Amniotic epithelial cell (primary cell): ENCODE measurements at regions not wholly inside any gene's neighbourhood (a gene's known extent, or its start where the extent isn't known, plus 50 kb on each side); places are given as distances from the start of the nearest gene placed in this dataset.
"Not testable (repeated sequence)": the region's sequence is repeated elsewhere in the genome, so short reads cannot be mapped to it uniquely, and the experiment has no call there.

Source experiments
- DNase-seq: peaks from one replicate; pipeline ENCODE4 v3.0.0-alpha.2; 2010; ENCODE audit warnings: low read depth

DNA sequence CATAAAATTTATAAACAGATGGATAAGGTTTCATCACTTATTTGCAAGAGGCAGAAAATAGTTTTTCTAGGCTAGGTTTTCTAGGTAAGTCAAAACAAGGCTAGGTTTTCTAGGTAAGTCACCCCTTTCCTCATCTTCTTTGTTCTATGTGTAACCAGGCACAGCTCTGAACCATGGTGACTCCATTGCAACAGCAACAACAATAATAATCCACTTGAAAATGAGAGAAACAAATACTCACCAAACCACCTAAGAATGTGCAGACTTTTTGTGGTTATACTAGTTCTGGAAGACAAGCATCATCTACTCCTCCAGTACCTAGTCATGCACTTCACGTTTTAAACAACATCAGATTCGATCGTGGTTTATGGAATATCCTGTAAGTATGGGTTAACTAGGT, 237.4 kb upstream of the ACVR2A start:
- DNase-seq: peak; percentile 14

GRCh38 chr2:147603876-147604275, 241.0 kb upstream of the ACVR2A start:
- DNase-seq: no peak

- peak; percentile 43 for DNase-seq
Observed at GRCh38 chr2:147603447-147603846, 241.4 kb upstream of the ACVR2A start.

DNA sequence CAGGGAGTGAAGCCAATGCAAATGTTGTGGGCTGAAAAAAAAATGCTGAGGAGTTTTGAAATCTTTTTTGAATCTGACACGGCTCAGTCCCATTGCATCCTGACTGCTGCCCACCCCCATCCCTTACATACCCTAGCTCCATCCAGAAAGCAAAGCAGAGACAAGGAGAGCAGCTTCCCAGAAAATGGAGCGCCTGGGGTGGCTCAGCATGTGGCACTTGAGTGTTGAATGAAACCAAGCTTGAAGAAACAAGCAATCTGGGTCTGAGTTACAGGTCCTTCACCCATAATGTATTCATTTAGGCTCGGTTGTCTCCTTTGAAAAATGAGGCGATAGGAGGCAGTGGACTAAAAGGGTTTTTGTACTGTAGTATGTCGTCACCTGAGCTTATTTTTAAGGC, 244.2 kb upstream of the ACVR2A start:
- no peak for DNase-seq

DNA sequence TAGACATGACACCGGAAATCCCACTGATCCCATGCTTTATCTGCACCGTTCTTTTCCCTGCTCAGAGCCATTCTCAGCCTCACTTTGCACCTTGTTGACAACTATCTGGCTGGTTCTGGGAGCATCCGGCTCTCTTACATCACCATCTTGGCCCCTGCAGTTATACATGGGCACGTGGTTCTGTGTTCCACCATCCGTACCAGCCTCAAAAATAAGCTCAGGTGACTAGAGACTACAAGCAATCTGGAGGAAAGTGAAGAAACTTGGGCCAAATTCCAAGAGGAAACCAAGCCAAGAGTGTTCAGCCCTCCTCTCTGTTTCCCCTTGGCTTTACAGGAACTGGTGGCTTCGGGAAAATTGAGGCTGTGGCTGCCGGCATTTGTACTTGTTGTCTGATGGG, 244.6 kb upstream of the ACVR2A start:
- peak; percentile 37 for DNase-seq

GRCh38 chr2:147595200-147595599, 249.6 kb upstream of the ACVR2A start:
- DNase-seq: no peak

GRCh38 chr2:147594038-147594437, 250.8 kb upstream of the ACVR2A start:
- DNase-seq: no peak

DNA sequence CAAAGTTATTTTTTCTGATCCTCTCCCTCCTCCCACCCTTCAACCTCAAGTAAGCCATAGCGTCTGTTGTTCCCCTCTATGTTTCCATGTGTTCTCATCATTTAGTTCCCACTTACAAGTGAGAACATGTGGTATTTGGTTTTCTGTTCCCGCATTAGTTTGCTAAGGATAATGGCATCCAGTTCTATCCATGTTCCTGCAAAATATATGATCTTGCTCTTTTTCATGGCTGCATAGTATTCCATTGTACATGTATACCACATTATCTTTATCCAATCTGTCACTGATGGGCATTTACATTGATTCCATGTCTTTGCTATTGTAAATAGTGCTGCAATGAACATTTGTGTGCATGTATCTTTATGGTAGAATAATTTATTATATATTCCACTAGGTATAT, 252.0 kb upstream of the ACVR2A start:
- DNase-seq: not testable (repeated sequence)

DNA sequence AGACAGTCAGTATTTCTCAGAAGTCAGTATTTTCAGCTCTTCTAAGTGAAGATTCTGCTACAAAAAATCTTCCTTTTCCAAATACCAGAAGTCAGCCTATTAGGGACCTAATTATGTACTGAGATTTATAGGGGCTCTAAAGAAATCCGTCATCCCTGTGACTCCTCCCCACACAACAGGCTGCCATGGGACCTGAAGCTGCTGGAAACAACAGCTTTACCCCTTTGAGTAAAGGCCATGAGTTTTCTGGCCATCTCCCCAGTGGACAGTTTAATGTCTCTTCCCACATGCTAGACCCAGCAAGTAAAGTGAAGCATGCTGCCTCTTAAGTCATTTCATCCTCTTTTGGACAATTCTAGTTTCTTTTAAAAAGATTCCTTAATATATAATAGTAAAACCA, 255.7 kb upstream of the ACVR2A start:
- no peak for DNase-seq

DNA sequence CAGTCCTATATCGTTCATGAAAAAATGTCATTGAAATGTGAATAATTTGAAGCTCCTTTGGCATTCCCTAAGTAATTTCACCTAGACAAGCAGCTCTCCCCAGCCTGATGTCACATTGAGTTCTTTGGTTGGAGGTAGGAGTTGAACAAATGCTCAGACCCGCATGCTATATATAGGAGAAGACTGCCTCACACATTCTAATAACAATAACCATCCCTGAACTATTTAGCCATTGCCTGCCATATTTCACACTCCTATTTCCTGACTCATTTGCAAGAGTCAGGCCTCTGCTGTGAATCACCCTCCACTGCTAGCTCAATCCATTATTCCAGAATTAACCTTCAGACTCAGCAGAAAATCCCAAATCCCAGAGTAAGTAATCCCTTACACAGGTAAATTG, 256.6 kb upstream of the ACVR2A start:
- DNase-seq: peak; percentile 70

- DNase-seq: no peak
Observed at GRCh38 chr2:147578529-147578928, 266.3 kb upstream of the ACVR2A start.

DNA sequence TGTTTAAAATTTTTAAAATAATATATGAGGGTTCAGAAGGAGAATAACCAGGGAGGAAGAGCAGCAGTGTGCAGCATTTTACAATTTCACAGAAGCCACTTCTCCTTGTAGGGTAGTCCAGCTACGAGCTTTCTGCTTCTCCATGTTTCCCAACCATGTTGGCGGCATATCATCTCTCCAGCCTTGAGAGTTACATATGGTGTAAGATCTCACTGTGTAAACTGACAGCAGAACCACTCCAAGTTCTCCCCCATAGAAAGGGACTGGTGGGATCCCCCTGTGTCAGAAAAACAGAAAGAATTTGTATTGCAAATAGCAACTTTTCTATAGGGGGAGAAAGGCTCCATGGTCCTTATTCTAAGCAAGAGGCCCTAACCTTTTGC, 266.8 kb upstream of the ACVR2A start:
- no peak for DNase-seq

DNA sequence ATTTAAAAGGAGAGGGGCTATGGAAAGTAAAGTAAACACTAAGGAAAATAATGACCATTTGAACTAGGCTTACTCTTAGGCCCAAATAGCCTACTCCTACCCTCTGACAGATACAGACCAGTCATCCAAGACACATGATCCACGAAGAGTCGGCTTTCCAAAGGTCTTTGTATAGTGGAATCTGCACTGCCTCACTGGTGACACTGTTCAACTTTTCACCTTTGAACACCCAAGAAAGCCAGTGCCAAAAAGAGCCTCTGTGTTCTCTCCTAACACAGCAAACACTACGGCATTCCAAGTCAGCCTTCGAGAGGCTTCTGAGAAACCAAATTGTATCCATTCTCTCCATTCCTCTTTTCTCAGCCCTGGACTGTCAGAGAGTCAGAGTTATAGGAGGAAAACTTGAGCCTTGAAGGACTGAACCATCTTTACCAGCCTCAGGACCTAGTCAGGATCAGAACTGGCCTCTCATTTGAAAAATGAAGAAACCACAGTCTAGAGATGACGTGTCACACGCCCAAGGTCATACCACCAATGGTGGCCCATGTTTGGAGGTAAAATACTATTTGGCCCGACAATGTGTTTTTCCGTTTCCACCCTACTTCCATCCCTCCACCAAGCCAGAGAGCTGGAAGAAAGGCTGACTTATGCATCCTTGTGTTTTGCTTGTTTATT, 267.4 kb upstream of the ACVR2A start:
- no peak for DNase-seq

GRCh38 chr2:147575106-147575505, 269.7 kb upstream of the ACVR2A start:
- no peak for DNase-seq

GRCh38 chr2:147572622-147573021, 272.2 kb upstream of the ACVR2A start:
- no peak for DNase-seq

DNA sequence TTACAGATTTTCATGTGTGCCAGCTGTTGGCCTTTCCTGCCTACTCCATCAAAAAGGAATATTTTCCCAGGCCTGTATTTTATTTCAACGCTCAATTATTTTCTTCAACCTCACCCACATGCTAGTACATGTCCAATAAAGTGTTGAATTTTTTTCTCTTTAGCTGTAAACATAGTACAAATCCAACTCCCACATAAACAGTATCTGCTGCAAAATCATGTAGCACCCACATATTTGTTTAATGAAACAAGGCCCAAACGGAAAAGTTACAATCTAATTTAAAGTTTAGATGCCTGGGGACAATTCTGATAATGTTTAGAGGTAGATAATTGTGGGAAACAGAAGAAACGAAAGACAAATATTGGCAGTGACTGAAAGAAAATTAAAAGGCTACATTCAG, 275.4 kb upstream of the ACVR2A start:
- no peak for DNase-seq

DNA sequence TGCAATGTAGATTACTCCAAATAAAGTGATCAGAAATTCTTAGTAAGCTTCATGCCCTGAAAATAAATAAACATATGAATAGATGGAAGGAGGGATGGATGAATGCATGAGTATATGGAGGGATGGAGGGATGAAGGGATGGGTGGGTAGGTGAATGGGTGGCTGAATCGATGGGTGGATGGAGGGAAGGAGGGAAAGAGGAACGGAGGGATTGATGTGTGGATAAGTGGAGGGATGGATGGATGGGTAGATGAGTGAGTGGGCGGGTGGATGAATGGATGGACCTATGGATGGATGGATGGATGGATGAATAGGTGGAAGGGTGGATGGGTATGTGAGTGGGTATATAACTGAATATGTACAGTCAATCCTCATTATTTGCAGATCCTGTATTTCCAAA, 276.7 kb upstream of the ACVR2A start:
- DNase-seq: no peak

- DNase-seq: peak; percentile 70
Observed at GRCh38 chr2:147567136-147567535, 277.7 kb upstream of the ACVR2A start.

GRCh38 chr2:147560810-147561535, 283.9 kb upstream of the ACVR2A start:
- DNase-seq: peak; percentile 78

DNA sequence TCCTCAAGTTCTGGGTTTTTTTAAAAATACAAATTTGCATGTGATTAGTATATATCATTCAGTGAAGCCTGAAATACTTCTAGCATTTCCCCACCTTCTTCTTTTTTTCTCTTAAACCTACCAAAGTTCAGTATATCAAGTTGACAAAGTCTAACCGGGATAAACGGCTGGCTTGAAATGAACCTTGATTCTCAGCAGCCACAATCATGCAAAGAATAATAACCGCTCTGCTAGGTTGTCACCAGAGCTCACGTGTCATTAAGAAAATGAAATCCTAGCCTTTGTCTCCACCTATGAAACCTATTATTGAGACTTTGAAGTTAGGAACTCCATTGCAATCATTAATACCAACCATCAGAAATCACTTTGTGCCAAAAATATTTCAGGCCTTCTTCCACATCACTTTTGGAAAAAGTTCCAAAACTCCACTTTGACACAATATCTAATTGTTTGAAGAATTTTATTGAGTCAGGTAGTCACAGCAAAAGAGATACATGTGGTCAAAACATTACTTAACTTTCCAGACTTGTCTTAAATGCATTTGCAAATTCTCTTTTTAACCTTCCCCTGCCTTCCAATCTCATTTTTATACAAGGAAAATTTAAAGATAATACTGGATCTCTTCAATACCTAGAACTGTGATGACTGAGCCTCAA, 285.6 kb upstream of the ACVR2A start:
- DNase-seq: no peak

DNA sequence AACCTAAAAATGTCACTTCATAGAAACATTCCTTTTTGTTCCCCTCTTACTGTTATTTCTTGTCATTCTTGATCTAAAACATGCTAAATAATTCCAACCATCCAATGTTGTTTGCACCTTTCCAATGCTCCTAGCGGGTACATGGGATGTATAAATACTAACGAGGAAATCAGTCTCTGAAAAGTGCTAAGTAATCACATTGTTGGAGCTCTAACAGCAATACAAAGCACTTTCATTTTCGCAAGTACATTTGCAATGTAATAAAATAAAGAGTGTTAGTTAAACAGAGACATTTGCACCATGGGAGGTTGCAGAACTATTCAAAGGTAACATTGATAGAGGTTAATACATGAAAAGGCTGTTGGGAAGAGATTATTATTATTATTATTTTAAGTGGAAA, 286.2 kb upstream of the ACVR2A start:
- no peak for DNase-seq

DNA sequence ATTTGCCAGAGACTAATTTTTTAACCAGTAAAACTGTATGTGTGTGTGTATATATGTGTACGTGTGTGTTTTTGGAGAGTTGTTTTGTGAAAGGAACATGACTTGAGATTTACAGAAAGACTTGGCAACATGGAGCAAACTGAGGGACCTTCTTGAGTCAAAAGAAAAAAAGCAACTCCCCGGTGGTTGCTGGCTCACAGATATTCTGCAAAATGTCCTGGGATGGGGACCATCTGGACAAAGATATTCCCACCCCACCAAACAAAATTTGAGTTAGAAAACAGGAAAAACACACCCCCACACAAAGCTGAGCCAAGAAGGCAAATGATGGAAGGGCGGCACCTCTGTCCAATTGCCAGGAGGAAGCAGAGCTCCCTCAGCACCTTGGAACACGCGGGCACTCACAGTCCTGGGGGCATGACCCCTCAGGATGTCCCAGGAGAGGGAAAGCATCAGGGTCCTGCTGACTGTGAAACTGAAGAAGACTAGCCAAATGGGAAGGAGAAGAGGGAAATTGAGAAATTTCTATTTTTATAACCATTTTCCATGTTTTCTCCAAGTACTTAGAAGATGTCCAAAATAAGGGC, 290.2 kb upstream of the ACVR2A start:
- DNase-seq: no peak

- DNase-seq: no peak
Observed at GRCh38 chr2:147553775-147554271, 291.0 kb upstream of the ACVR2A start.
